ENCODE measurements at regions not wholly inside any gene's neighbourhood (a gene's known extent, or its start where the extent isn't known, plus 50 kb on each side); places are given as distances from the start of the nearest gene placed in this dataset.

- no peak overlapping the region for H3K4me2 ChIP-seq (ENCODE audit: control insufficient read depth, insufficient read depth)
- no peaks in the 10 kb centered on the region for H3K27me3 ChIP-seq (replicated peaks in 1 of 2; ENCODE audit: control insufficient read depth in 2 of 2, insufficient read depth in 2 of 2, low read length in 1 of 2)
- 0% methylated on average over 2 of the region's 2 CpGs for WGBS (ENCODE audit: insufficient coverage, insufficient replicate concordance, low lambda C conversion rate, missing lambda C conversion rate)
- TF ChIP-seq NR2C1 (IDR thresholded peaks at IDR 0.05) (no peak), WRNIP1 (IDR thresholded peaks at IDR 0.05; ENCODE audit: borderline replicate concordance, low read depth, low read length) (no peak), SMAD1 (IDR thresholded peaks at IDR 0.05; ENCODE audit: low read depth, partially characterized antibody) (no peak), IRF5 (IDR thresholded peaks at IDR 0.05; ENCODE audit: borderline replicate concordance) (no peak), KAT2A (conservative IDR thresholded peaks at IDR 0.05; ENCODE audit: control insufficient read depth, low read depth, low read length) (no peak), FOXK2 (IDR thresholded peaks at IDR 0.05) (no peak), USF2 (IDR thresholded peaks at IDR 0.05; ENCODE audit: borderline replicate concordance, low read depth, low read length) (no peak), EGR1 (IDR thresholded peaks at IDR 0.05; ENCODE audit: borderline replicate concordance in 1 of 2, low read depth in 2 of 2, low read length in 2 of 2) (no peak), ASH2L (IDR thresholded peaks at IDR 0.05; ENCODE audit: borderline replicate concordance, low read depth) (no peak)
- TF ChIP-seq, protein P1, sequence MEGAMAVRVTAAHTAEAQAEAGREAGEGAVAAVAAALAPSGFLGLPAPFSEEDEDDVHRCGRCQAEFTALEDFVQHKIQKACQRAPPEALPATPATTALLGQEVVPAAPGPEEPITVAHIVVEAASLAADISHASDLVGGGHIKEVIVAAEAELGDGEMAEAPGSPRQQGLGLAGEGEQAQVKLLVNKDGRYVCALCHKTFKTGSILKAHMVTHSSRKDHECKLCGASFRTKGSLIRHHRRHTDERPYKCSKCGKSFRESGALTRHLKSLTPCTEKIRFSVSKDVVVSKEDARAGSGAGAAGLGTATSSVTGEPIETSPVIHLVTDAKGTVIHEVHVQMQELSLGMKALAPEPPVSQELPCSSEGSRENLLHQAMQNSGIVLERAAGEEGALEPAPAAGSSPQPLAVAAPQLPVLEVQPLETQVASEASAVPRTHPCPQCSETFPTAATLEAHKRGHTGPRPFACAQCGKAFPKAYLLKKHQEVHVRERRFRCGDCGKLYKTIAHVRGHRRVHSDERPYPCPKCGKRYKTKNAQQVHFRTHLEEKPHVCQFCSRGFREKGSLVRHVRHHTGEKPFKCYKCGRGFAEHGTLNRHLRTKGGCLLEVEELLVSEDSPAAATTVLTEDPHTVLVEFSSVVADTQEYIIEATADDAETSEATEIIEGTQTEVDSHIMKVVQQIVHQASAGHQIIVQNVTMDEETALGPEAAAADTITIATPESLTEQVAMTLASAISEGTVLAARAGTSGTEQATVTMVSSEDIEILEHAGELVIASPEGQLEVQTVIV (IDR thresholded peaks at IDR 0.05; ENCODE audit: borderline replicate concordance, partially characterized antibody): no peak
- TF ChIP-seq, protein P2, sequence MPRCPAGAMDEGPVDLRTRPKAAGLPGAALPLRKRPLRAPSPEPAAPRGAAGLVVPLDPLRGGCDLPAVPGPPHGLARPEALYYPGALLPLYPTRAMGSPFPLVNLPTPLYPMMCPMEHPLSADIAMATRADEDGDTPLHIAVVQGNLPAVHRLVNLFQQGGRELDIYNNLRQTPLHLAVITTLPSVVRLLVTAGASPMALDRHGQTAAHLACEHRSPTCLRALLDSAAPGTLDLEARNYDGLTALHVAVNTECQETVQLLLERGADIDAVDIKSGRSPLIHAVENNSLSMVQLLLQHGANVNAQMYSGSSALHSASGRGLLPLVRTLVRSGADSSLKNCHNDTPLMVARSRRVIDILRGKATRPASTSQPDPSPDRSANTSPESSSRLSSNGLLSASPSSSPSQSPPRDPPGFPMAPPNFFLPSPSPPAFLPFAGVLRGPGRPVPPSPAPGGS (IDR thresholded peaks at IDR 0.05; ENCODE audit: borderline replicate concordance, insufficient read depth, low read depth, low read length, poor library complexity, severe bottlenecking): no peak
- CTCF ChIA-PET: no interaction called here
- intact Hi-C loops (cut with micrococcal nuclease; ENCODE audit: unreplicated experiment): no loop called here
- H3K9me3 ChIP-seq (replicated peaks; ENCODE audit: control insufficient read depth, insufficient read depth, low read length): no peaks in the 10 kb centered on the region
- H3K9ac ChIP-seq (ENCODE audit: control insufficient read depth, insufficient read depth, low read length): no peak overlapping the region
- H2AFZ ChIP-seq (ENCODE audit: control insufficient read depth, low read depth, low read length): no peak overlapping the region
- no peaks in the 10 kb centered on the region for H3K4me1 ChIP-seq (ENCODE audit: control insufficient read depth, insufficient read depth, low read length)
- no peaks in the 10 kb centered on the region for H4K20me1 ChIP-seq (ENCODE audit: control insufficient read depth, insufficient read depth)
- SMC1A ChIA-PET (ENCODE audit: uncharacterized antibody, unreplicated experiment): no interaction called here
- H3K27ac ChIP-seq (ENCODE audit: control insufficient read depth, insufficient read depth): no peak overlapping the region
- DNase-seq (ENCODE audit: low read depth, low spot score) (no peak), ATAC-seq (no peak), FAIRE-seq (no peak)
- no TSS peak for BruUV-seq (replicated peaks)
- H3K36me3 ChIP-seq (ENCODE audit: control insufficient read depth in 2 of 2, insufficient read depth in 2 of 2, low read length in 1 of 2): no peaks in the 10 kb centered on the region
- no peak overlapping the region for H3K4me3 ChIP-seq
- in situ Hi-C loops (cut with MboI): no loop called here
- H3K79me2 ChIP-seq (ENCODE audit: control insufficient read depth, insufficient read depth, low read length): no peaks in the 10 kb centered on the region
- RAD21 ChIA-PET (ENCODE audit: unreplicated experiment): no interaction called here
- POLR2A ChIA-PET: no interaction called here
These were observed 118.7 kb downstream of the FAT4 start for GRCh38 chr4:125433453-125433852.
